ENCODE measurements at regions not wholly inside any gene's neighbourhood (a gene's known extent, or its start where the extent isn't known, plus 50 kb on each side); places are given as distances from the start of the nearest gene placed in this dataset.
A peak's percentile ranks its signal among the peaks of the same experiment; 100 is the strongest.

- DNase-seq (ENCODE audit: low read depth in 4 of 4, low spot score in 3 of 4): no peak
These were observed 256.7 kb downstream of the BMP7 start for GRCh38 chr20:57009775-57010174.

- DNase-seq (ENCODE audit: low read depth in 4 of 4, low spot score in 3 of 4): no peak
These were observed 253.8 kb downstream of the BMP7 start for GRCh38 chr20:57012691-57013090.

- DNase-seq (ENCODE audit: low read depth in 4 of 4, low spot score in 3 of 4): no peak
These were observed 253.2 kb downstream of the BMP7 start for GRCh38 chr20:57013217-57013616.

GRCh38 chr20:57013741-57014140 is 252.7 kb downstream of the BMP7 start:
- no peak for DNase-seq (ENCODE audit: low read depth in 4 of 4, low spot score in 3 of 4)

- no peak for DNase-seq (ENCODE audit: low read depth in 4 of 4, low spot score in 3 of 4)
These were observed 246.1 kb downstream of the BMP7 start for GRCh38 chr20:57020364-57020763.

- DNase-seq (ENCODE audit: low read depth in 4 of 4, low spot score in 3 of 4): no peak
These were observed 244.1 kb downstream of the BMP7 start for GRCh38 chr20:57022306-57022705.

- no peak for DNase-seq (ENCODE audit: low read depth in 4 of 4, low spot score in 3 of 4)
These were observed 243.4 kb downstream of the BMP7 start for GRCh38 chr20:57023007-57023406.

GRCh38 chr20:57023997-57024396 is 242.4 kb downstream of the BMP7 start:
- DNase-seq (ENCODE audit: low read depth in 4 of 4, low spot score in 3 of 4): no peak

- no peak for DNase-seq (ENCODE audit: low read depth in 4 of 4, low spot score in 3 of 4)
These were observed 241.6 kb downstream of the BMP7 start for GRCh38 chr20:57024849-57025248.

GRCh38 chr20:57025261-57025660 is 241.2 kb downstream of the BMP7 start:
- no peak for DNase-seq (ENCODE audit: low read depth in 4 of 4, low spot score in 3 of 4)

- DNase-seq (ENCODE audit: low read depth in 4 of 4, low spot score in 3 of 4): peak in 1 of 4 donors; percentile 36
These were observed 240.7 kb downstream of the BMP7 start for GRCh38 chr20:57025666-57026224.

- DNase-seq (ENCODE audit: low read depth in 4 of 4, low spot score in 3 of 4): no peak
These were observed 238.7 kb downstream of the BMP7 start for GRCh38 chr20:57027777-57028176.

GRCh38 chr20:57030611-57031600 is 235.5 kb downstream of the BMP7 start:
- DNase-seq (ENCODE audit: low read depth in 4 of 4, low spot score in 3 of 4): no peak

- DNase-seq (ENCODE audit: low read depth in 4 of 4, low spot score in 3 of 4): no peak
These were observed 234.5 kb downstream of the BMP7 start for GRCh38 chr20:57031867-57032355.

GRCh38 chr20:57032847-57033246 is 233.6 kb downstream of the BMP7 start:
- DNase-seq (ENCODE audit: low read depth in 4 of 4, low spot score in 3 of 4): no peak

GRCh38 chr20:57034001-57034400 is 232.4 kb downstream of the BMP7 start:
- no peak for DNase-seq (ENCODE audit: low read depth in 4 of 4, low spot score in 3 of 4)

- DNase-seq (ENCODE audit: low read depth in 4 of 4, low spot score in 3 of 4): no peak
These were observed 228.8 kb downstream of the BMP7 start for GRCh38 chr20:57037689-57038088.

GRCh38 chr20:57038608-57039440 is 227.6 kb downstream of the BMP7 start:
- no peak for DNase-seq (ENCODE audit: low read depth in 4 of 4, low spot score in 3 of 4)

- DNase-seq (ENCODE audit: low read depth in 4 of 4, low spot score in 3 of 4): no peak
These were observed 226.0 kb downstream of the BMP7 start for GRCh38 chr20:57040466-57040865.

- no peak for DNase-seq (ENCODE audit: low read depth in 4 of 4, low spot score in 3 of 4)
These were observed 225.5 kb downstream of the BMP7 start for GRCh38 chr20:57040924-57041323.

- no peak for DNase-seq (ENCODE audit: low read depth in 4 of 4, low spot score in 3 of 4)
These were observed 223.3 kb downstream of the BMP7 start for GRCh38 chr20:57043091-57043490.

All from right renal pelvis (tissue), 4 donors.